ENCODE measurements at regions not wholly inside any gene's neighbourhood (a gene's known extent, or its start where the extent isn't known, plus 50 kb on each side); places are given as distances from the start of the nearest gene placed in this dataset.

GRCh38 chr10:128846927-128847326, 620.1 kb upstream of the MGMT start:
- no peak for DNase-seq

GRCh38 chr10:128848810-128849209, 618.2 kb upstream of the MGMT start:
- no peak for DNase-seq

DNA sequence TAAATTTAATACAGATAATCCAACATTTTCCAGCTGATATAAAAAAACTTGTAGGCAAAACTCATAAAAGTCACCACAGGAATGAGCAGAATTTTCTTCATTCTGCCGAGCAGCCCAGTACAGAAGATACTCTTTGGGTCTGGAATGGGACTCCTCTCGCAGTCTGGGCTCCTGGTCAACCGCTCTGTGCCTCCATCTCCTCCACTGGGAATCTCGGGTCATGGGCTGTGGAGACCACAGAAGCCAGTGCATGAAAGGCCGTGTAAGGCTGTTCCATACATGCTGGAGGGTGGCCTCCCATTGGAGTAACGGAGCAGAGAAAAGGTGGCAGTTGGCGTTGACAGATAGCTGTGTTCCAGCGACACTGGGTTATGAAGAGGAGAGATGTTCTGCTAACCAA, 616.4 kb upstream of the MGMT start:
- DNase-seq = no peak

GRCh38 chr10:128851281-128851680, 615.8 kb upstream of the MGMT start:
- no peak for DNase-seq

GRCh38 chr10:128851726-128852125, 615.3 kb upstream of the MGMT start:
- no peak for DNase-seq

GRCh38 chr10:128852449-128852848, 614.6 kb upstream of the MGMT start:
- no peak for DNase-seq

DNA sequence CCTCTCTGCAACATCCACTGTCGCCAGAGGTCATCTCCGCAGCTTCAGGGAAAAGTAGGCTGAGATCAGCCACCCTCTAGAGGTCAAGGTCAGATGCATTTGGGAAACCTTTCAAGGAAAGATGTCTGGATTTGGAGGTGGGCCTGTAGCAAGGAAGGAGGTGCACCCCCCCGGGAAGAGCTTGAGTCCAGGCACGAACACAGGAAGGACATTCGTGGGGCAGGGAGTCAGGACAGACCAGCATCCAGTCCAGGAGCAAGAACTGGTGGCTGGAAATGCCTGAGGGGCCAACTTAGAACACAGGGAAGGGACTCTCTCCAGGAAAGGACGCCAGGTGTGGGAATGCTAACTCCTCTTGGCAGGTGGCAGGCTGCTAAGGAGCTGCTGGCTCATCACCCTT, 614.1 kb upstream of the MGMT start:
- DNase-seq = no peak

GRCh38 chr10:128853537-128853936, 613.5 kb upstream of the MGMT start:
- no peak for DNase-seq

DNA sequence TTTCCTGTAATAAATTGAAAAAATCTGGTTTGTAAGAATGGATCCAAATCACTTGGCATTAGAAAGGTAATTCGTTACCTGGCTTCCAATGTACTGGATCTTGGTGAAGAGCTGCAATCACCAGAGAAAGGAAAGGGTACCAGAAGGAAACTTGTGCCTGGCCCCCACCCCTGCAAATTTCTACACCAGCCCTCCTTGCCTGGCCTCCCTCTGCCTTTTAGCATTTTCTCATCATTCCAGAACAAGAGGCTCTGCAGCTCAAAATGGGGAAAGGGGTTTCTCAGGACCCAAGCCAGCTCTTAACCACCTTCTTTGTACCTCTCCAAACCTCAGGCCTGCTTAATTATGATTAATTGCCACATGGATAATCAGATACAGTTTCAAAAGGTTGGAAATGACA, 612.8 kb upstream of the MGMT start:
- DNase-seq = no peak

GRCh38 chr10:128854963-128855362, 612.1 kb upstream of the MGMT start:
- DNase-seq = no peak

- DNase-seq = no peak
Observed at GRCh38 chr10:128855618-128856428, 611.2 kb upstream of the MGMT start.

DNA sequence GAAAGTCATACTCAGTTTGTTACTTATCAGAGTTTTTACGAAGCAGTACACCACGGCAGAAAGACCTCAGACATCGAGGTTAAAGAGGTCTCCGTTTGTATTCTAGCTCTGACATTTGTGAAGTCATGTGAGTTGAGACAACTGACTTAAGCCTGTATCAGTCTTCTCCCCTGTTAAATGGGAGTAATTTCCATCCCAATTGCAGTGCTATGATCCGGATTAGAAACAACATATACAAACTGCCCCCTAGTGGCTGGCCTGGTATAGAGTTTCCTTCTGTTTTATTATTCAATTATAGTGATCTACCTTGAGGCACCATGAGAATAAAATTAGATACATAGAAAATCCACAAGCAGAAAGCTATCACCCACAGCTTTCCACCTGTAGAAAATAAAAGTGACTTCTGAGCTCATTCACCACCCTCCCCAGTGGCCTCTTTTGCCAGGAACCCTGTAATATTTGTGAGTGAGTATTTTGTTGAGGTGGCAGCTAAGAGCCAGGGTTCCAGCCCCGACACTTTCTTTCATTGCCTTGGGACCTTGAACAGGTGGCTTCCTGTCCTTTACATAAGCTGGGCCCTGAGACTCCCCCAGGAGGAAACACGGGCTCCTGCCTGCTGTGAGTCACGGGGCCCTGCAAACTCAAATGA, 607.2 kb upstream of the MGMT start:
- no peak for DNase-seq

- DNase-seq = no peak
Observed at GRCh38 chr10:128860574-128860973, 606.5 kb upstream of the MGMT start.

GRCh38 chr10:128861018-128861901, 605.8 kb upstream of the MGMT start:
- DNase-seq = no peak

DNA sequence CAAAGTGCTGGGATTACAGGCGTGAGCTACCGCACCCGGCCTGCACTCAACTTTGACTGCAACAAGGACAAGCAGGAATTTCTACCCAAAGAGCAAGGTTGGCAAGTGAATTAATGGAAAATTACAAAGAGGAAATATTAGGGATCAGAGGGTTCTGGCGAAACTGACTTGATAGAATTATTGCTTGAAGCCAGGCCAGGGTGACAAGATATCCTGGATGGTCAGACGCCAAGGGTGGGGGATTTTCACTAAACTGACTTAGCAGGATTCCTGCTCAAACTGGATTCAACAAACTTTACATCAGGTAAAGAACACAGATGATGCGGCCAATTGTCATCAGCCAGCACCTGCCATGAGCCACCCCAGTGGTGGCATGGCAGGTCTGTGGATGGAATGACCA, 603.6 kb upstream of the MGMT start:
- DNase-seq = no peak

DNA sequence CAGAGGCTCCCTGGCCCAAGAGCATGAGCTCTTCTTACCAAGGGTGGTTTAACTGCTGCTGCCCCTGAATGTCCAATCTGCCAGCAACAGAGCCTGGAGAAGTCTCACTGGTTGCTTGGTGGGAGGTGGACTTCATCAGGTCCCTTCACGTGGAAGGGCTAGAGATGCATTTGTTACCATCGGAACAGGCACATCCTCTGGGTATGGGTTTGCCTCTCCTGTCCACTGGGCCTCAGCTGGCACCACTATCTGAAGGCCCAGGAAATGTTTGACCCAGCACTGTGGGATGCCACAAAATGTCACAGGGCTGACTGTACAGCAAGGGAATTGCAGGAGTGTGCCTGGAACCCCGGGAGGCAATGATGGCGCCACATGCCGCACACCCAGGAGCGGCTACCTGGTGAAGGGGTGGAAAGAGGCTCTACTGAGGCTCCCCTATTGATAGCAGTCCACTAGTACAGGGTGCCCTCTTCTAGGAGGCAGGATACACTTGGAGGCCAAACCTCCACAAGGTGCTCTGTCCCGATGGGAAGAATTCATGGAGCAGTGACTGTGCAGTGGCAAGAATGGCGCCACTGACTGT, 603.1 kb upstream of the MGMT start:
- no peak for DNase-seq

- DNase-seq = no peak
Observed at GRCh38 chr10:128864554-128865295, 602.3 kb upstream of the MGMT start.

DNA sequence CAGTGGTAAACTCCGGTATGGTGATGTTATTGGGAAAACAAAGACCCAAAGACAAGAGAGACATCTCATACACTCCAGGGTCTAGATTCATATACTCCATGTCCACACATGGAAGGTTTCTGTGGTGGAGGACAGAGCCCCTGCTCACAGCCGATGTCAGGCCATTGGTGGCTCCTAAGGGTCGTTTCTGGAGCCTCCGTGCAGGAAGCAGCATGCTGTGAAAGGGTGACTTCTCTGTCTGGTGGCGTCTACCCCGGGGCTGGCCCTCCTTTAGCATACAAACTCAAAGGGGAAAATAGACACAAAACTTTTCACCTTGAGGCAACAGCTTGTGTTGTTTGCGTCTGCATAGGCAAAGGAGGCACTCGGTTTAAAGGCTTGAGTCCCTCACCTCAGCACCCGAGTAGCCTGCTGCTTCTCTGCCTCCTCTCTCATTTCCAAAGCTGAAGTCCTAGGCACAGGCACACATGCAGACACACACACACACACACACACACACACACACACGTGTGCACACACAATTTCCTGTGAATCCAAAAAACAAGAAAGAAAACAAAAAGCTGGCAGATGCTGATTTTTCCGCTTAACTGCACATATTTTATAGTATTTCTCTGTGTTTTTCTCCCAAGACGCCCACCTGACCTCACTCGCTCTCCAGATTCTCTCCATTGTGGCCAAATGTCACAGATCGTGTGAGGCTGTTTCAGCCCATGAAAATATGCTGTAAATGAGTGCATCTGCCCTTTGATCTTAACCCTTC, 601.4 kb upstream of the MGMT start:
- no peak for DNase-seq

GRCh38 chr10:128866551-128866950, 600.5 kb upstream of the MGMT start:
- no peak for DNase-seq

DNA sequence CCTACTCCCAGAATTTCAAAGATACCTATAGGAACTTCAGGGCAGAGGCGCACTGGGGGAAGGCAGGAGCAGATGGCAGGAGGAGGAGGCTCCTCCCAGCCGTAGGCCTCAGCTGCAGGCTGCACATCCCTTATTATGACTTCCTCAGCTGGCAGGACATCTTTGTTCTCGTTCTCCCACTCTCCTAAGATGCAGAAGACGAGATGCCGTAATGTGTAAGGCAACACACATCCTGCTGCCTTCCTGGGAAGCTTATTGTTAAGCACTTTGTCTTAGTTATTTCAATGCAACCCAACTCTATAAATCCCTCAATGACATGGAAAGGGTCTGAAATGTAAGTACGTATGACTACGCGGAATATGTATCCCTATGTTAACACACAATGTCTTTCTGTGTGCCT, 599.8 kb upstream of the MGMT start:
- no peak for DNase-seq

DNA sequence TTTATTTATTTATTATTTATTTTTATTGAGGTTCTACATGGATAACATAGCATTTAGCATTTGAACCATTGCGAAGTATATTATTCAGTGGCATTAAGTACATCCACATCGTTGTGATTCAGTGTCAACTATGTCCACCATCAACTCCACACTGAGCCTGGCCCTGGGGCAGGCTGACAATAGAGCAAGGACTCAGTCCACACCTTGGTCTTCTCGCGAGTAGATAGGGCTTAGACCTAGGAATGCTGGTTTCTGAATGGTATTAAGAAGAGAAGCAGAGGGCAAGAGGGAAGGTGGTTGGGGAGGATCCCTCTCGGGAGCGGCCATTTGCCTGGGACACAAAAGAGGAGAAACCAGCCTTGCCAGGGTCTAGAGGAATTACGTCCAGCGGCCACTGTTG, 599.2 kb upstream of the MGMT start:
- no peak for DNase-seq

DNA sequence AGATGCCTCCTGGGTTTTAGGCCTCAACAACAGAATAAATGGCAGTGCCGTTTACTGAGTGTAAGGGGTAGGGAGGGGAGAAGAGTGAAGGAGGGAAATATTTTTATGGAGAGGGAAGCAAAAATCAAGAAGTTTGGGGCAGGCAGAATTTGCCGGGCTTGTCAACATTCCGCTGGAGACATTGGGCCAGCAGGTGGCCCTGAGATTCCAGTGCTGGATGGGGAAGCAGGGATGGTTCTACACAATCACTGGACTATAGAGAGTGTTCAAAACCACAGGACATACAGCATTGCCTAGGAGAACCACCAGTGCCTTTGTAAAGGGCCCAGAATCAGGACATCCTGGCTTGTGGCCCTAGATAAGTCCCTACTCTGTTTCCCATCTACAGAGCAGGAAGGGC, 598.6 kb upstream of the MGMT start:
- no peak for DNase-seq

All from activated naive CD4-positive, alpha-beta T cell treated with Interleukin-2 at 50 U/mL for 16 hours (primary cell).